ENCODE measurements at regions not wholly inside any gene's neighbourhood (a gene's known extent, or its start where the extent isn't known, plus 50 kb on each side); places are given as distances from the start of the nearest gene placed in this dataset.

DNA sequence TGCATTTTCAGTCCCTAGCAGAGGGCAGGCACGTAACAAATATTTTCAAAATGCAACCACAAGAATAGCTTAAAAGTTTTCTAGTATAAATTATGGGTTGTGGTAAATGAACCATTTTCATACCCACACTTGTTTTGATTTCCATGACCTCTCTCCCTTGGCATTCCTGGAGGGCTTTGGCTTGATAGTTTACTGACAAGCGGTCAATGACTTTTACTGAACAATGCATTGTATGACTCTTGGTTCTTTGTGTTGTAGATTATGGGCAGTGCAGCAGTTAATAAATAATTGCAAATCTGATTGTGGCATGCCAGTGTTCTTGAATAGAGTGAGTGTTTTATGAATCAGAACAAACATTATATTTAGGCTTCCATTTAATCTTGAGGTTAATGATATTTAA lies 285.2 kb upstream of the ARX start:
- DNase-seq (ENCODE audit: low spot score), result no peak

More for the DNA sequence above, 285.2 kb upstream of the ARX start:
- in situ Hi-C loops (cut with HindIII; ENCODE audit: extremely low pct_ligation_motif_present, low pct_unique_long_range_greater_than_20kb), result no loop called here
- H3K79me2 ChIP-seq (ENCODE audit: insufficient read depth, low read length), result no peaks in the 10 kb centered on the region
- no TSS peak for BruUV-seq (replicated peaks)
- H3K36me3 ChIP-seq (replicated peaks in 1 of 2; ENCODE audit: control insufficient read depth in 1 of 2, insufficient read depth in 2 of 2, low read length in 2 of 2), result no peaks in the 10 kb centered on the region
- TF ChIP-seq, protein P1, sequence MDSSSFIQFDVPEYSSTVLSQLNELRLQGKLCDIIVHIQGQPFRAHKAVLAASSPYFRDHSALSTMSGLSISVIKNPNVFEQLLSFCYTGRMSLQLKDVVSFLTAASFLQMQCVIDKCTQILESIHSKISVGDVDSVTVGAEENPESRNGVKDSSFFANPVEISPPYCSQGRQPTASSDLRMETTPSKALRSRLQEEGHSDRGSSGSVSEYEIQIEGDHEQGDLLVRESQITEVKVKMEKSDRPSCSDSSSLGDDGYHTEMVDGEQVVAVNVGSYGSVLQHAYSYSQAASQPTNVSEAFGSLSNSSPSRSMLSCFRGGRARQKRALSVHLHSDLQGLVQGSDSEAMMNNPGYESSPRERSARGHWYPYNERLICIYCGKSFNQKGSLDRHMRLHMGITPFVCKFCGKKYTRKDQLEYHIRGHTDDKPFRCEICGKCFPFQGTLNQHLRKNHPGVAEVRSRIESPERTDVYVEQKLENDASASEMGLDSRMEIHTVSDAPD (CRISPR knock-in tag; IDR thresholded peaks at IDR 0.05), result no peak
- TF ChIP-seq ZNF383 (CRISPR knock-in tag; IDR thresholded peaks at IDR 0.05; ENCODE audit: borderline replicate concordance) (no peak), RXRA (CRISPR knock-in tag; IDR thresholded peaks at IDR 0.05) (no peak), HOXA7 (CRISPR knock-in tag; IDR thresholded peaks at IDR 0.05) (no peak), JDP2 (CRISPR knock-in tag; IDR thresholded peaks at IDR 0.05; ENCODE audit: borderline replicate concordance) (no peak), ZNF878 (CRISPR knock-in tag; IDR thresholded peaks at IDR 0.05) (no peak), GZF1 (CRISPR knock-in tag; IDR thresholded peaks at IDR 0.05) (no peak), ZNF891 (CRISPR knock-in tag; IDR thresholded peaks at IDR 0.05) (no peak), SP2 (CRISPR knock-in tag; IDR thresholded peaks at IDR 0.05) (no peak)
- TF ChIP-seq, protein P2, sequence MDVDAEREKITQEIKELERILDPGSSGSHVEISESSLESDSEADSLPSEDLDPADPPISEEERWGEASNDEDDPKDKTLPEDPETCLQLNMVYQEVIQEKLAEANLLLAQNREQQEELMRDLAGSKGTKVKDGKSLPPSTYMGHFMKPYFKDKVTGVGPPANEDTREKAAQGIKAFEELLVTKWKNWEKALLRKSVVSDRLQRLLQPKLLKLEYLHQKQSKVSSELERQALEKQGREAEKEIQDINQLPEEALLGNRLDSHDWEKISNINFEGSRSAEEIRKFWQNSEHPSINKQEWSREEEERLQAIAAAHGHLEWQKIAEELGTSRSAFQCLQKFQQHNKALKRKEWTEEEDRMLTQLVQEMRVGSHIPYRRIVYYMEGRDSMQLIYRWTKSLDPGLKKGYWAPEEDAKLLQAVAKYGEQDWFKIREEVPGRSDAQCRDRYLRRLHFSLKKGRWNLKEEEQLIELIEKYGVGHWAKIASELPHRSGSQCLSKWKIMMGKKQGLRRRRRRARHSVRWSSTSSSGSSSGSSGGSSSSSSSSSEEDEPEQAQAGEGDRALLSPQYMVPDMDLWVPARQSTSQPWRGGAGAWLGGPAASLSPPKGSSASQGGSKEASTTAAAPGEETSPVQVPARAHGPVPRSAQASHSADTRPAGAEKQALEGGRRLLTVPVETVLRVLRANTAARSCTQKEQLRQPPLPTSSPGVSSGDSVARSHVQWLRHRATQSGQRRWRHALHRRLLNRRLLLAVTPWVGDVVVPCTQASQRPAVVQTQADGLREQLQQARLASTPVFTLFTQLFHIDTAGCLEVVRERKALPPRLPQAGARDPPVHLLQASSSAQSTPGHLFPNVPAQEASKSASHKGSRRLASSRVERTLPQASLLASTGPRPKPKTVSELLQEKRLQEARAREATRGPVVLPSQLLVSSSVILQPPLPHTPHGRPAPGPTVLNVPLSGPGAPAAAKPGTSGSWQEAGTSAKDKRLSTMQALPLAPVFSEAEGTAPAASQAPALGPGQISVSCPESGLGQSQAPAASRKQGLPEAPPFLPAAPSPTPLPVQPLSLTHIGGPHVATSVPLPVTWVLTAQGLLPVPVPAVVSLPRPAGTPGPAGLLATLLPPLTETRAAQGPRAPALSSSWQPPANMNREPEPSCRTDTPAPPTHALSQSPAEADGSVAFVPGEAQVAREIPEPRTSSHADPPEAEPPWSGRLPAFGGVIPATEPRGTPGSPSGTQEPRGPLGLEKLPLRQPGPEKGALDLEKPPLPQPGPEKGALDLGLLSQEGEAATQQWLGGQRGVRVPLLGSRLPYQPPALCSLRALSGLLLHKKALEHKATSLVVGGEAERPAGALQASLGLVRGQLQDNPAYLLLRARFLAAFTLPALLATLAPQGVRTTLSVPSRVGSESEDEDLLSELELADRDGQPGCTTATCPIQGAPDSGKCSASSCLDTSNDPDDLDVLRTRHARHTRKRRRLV (CRISPR knock-in tag; IDR thresholded peaks at IDR 0.05), result no peak
- TF ChIP-seq, protein P3, sequence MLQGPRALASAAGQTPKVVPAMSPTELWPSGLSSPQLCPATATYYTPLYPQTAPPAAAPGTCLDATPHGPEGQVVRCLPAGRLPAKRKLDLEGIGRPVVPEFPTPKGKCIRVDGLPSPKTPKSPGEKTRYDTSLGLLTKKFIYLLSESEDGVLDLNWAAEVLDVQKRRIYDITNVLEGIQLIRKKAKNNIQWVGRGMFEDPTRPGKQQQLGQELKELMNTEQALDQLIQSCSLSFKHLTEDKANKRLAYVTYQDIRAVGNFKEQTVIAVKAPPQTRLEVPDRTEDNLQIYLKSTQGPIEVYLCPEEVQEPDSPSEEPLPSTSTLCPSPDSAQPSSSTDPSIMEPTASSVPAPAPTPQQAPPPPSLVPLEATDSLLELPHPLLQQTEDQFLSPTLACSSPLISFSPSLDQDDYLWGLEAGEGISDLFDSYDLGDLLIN (CRISPR knock-in tag; IDR thresholded peaks at IDR 0.05; ENCODE audit: borderline replicate concordance), result no peak
- TF ChIP-seq, protein P4, sequence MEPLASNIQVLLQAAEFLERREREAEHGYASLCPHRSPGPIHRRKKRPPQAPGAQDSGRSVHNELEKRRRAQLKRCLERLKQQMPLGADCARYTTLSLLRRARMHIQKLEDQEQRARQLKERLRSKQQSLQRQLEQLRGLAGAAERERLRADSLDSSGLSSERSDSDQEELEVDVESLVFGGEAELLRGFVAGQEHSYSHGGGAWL (CRISPR knock-in tag; IDR thresholded peaks at IDR 0.05), result no peak
- H2AFZ ChIP-seq (ENCODE audit: low read length), result no peak overlapping the region
- no peak for ATAC-seq
- no peaks in the 10 kb centered on the region for H3K4me1 ChIP-seq (ENCODE audit: insufficient read depth, low read length)
- no peaks in the 10 kb centered on the region for H3K9me3 ChIP-seq (ENCODE audit: low read length)
- WGBS (ENCODE audit: low lambda C conversion rate), result 5% methylated on average over 2 of the region's 2 CpGs
- H4K20me1 ChIP-seq (ENCODE audit: insufficient read depth, low read length), result no peaks in the 10 kb centered on the region
- no peak for FAIRE-seq
- no peak overlapping the region for H3K4me2 ChIP-seq (ENCODE audit: low read depth, low read length)
- ChIA-PET CTCF (ENCODE audit: low intra/inter-chr PET ratio, low total read pairs) (no interaction called here), POLR2A (no interaction called here)
- no peak overlapping the region for H3K4me3 ChIP-seq (replicated peaks in 1 of 3; ENCODE audit: insufficient read depth in 1 of 3, low read depth in 2 of 3, low read length in 3 of 3)
- intact Hi-C loops (cut with micrococcal nuclease; ENCODE audit: unreplicated experiment), result no loop called here
- no peaks in the 10 kb centered on the region for H3K27me3 ChIP-seq (ENCODE audit: control insufficient read depth in 1 of 2, insufficient read depth in 2 of 2, low read length in 2 of 2)
- no peak overlapping the region for H3K27ac ChIP-seq (ENCODE audit: extremely low read length, insufficient read depth, low read length)
- H3K9ac ChIP-seq (ENCODE audit: insufficient read depth, low read depth, low read length), result no peak overlapping the region

All from HepG2 (cell line).